ENCODE measurements at regions not wholly inside any gene's neighbourhood (a gene's known extent, or its start where the extent isn't known, plus 50 kb on each side); places are given as distances from the start of the nearest gene placed in this dataset.
A peak's percentile ranks its signal among the peaks of the same experiment; 100 is the strongest.

DNA sequence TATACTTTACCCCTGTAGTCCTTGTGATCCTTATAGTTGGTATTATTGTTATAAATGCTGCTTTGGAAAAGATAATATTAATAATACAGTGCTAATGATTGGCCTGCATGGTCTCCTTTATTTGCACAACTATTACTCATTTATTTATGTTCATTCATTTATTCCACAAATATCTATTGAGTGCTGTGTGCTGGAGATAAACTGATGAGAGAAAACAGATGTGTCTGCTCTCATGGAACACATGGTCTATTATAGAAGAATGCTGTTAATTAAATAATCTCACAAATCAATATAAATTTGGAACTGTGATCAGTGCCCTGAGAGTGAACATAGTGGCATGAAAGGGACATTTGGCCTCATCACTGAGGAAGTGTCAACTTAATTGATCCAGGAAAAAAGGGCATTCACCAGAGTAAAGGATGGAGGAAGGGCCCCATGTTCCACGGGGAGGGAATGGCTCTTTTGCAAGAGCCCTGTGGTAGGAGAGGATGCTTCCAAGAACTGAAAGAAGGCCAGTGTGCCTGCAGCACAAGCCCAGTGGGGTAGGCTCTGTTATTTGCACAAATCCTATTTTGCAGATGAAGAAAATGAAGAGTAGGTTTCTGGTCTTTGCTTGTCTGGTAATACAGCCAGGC is 91.5 kb upstream of the STK39 start:
- 93% methylated on average over 1 of the region's 1 CpG for WGBS

DNA sequence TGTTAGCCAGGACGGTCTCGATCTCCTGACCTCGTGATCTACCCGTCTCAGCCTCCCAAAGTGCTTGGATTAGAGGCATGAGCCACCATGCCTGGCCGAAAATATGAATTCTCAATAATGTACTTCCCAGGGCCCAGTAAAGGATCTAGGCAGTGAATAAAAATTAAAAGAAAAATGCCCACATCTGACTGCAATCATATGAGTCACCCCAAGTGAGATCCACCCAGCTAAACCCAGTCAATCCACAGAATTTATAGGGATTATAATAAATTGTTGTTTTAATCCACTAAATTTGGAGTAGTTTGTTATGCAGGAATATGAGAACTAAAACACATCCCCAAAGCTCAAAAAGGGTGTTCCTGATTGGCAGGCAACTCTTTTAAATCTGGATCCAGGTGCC is 93.5 kb upstream of the STK39 start:
- no peak overlapping the region for H2AK5ac ChIP-seq (ENCODE audit: low read length, severe bottlenecking)
- 97% methylated on average over 3 of the region's 5 CpGs for WGBS
- no peaks in the 10 kb centered on the region for H3K4me1 ChIP-seq (ENCODE audit: control insufficient read depth, insufficient read depth, low read depth, low read length)
- no peak overlapping the region for H2BK15ac ChIP-seq (ENCODE audit: low read depth, poor library complexity, severe bottlenecking)
- H3K4me3 ChIP-seq (ENCODE audit: insufficient read depth in 1 of 2, low read depth in 1 of 2, low read length in 2 of 2) = no peak overlapping the region
- H3K18ac ChIP-seq (ENCODE audit: low read depth in 1 of 2, low read length in 2 of 2) = no peak overlapping the region
- H2BK5ac ChIP-seq (ENCODE audit: low read depth, low read length, poor library complexity, severe bottlenecking) = no peak overlapping the region
- no peaks in the 10 kb centered on the region for H3K9me3 ChIP-seq (ENCODE audit: control insufficient read depth, low read length)
- no peak for DNase-seq
- no peak overlapping the region for H2BK12ac ChIP-seq (ENCODE audit: low read length in 2 of 2)
- no peak overlapping the region for H3K4ac ChIP-seq (ENCODE audit: low read depth in 1 of 2, low read length in 2 of 2)
- no peak overlapping the region for H3K27ac ChIP-seq (ENCODE audit: low read length, poor library complexity, severe bottlenecking)
- H2BK120ac ChIP-seq (ENCODE audit: low read depth, low read length) = no peak overlapping the region
- H3K79me1 ChIP-seq (replicated peaks; ENCODE audit: low read length, poor library complexity, severe bottlenecking) = no peaks in the 10 kb centered on the region
- no peak overlapping the region for H4K8ac ChIP-seq (ENCODE audit: low read length)
- no peak overlapping the region for H4K91ac ChIP-seq (ENCODE audit: low read length)
- H3K4me2 ChIP-seq (ENCODE audit: low read length, poor library complexity, severe bottlenecking) = no peak overlapping the region
- no peaks in the 10 kb centered on the region for H3K36me3 ChIP-seq (ENCODE audit: control insufficient read depth in 1 of 2, insufficient read depth in 2 of 2, low read depth in 1 of 2, low read length in 2 of 2)
- no peak overlapping the region for H3K23ac ChIP-seq (ENCODE audit: low read length in 2 of 2)
- H2AFZ ChIP-seq (ENCODE audit: low read depth, low read length) = no peak overlapping the region
- H3K14ac ChIP-seq (ENCODE audit: low read length in 2 of 2) = no peak overlapping the region
- H3K9ac ChIP-seq (ENCODE audit: low read length) = no peak overlapping the region
- no peaks in the 10 kb centered on the region for H3K27me3 ChIP-seq (ENCODE audit: control insufficient read depth in 1 of 2, insufficient read depth in 1 of 2, low read length in 2 of 2)

More for the DNA sequence above, 91.5 kb upstream of the STK39 start:
- no peak overlapping the region for H3K4me2 ChIP-seq (ENCODE audit: low read length, poor library complexity, severe bottlenecking)
- H3K4me1 ChIP-seq (ENCODE audit: control insufficient read depth, insufficient read depth, low read depth, low read length) = no peaks in the 10 kb centered on the region
- DNase-seq = no peak
- H4K8ac ChIP-seq (ENCODE audit: low read length) = no peak overlapping the region
- no peak overlapping the region for H3K9ac ChIP-seq (ENCODE audit: low read length)
- no peak overlapping the region for H3K18ac ChIP-seq (ENCODE audit: low read depth in 1 of 2, low read length in 2 of 2)
- no peaks in the 10 kb centered on the region for H3K9me3 ChIP-seq (ENCODE audit: control insufficient read depth, low read length)
- no peak overlapping the region for H2AK5ac ChIP-seq (ENCODE audit: low read length, severe bottlenecking)
- no peak overlapping the region for H3K4ac ChIP-seq (ENCODE audit: low read depth in 1 of 2, low read length in 2 of 2)
- H3K23ac ChIP-seq (ENCODE audit: low read length in 2 of 2) = no peak overlapping the region
- H2AFZ ChIP-seq (ENCODE audit: low read depth, low read length) = no peak overlapping the region
- H2BK120ac ChIP-seq (ENCODE audit: low read depth, low read length) = no peak overlapping the region
- no peak overlapping the region for H4K91ac ChIP-seq (ENCODE audit: low read length)
- H2BK12ac ChIP-seq (ENCODE audit: low read length in 2 of 2) = no peak overlapping the region
- H3K79me1 ChIP-seq (replicated peaks; ENCODE audit: low read length, poor library complexity, severe bottlenecking) = no peaks in the 10 kb centered on the region
- H3K27ac ChIP-seq (ENCODE audit: low read length, poor library complexity, severe bottlenecking) = no peak overlapping the region
- H3K4me3 ChIP-seq (ENCODE audit: insufficient read depth in 1 of 2, low read depth in 1 of 2, low read length in 2 of 2) = no peak overlapping the region
- no peak overlapping the region for H2BK15ac ChIP-seq (ENCODE audit: low read depth, poor library complexity, severe bottlenecking)
- no peaks in the 10 kb centered on the region for H3K36me3 ChIP-seq (ENCODE audit: control insufficient read depth in 1 of 2, insufficient read depth in 2 of 2, low read depth in 1 of 2, low read length in 2 of 2)
- no peak overlapping the region for H3K14ac ChIP-seq (ENCODE audit: low read length in 2 of 2)
- no peaks in the 10 kb centered on the region for H3K27me3 ChIP-seq (ENCODE audit: control insufficient read depth in 1 of 2, insufficient read depth in 1 of 2, low read length in 2 of 2)
- no peak overlapping the region for H2BK5ac ChIP-seq (ENCODE audit: low read depth, low read length, poor library complexity, severe bottlenecking)

DNA sequence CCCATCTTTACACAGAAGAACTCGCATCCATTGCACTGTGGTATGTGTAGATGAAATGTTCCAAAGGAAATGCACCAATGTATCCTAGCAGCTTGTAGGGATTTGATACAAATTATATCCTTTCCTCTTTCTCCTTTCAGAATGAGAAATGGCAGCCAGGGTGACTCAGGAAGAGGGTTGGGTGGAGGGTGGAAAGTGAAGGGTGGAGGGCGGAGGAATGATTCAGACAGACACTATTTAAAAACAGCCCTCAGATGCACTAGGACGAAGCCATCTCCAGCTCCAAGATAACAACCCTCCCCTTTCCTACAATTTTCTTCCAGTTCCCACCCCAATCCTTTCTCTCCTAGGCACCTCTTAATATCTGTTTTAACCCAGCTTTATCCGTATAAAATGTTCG is 96.2 kb upstream of the STK39 start:
- H3K9ac ChIP-seq (ENCODE audit: low read length) = no peak overlapping the region
- H2BK15ac ChIP-seq (ENCODE audit: low read depth, poor library complexity, severe bottlenecking) = no peak overlapping the region
- H3K23ac ChIP-seq (ENCODE audit: low read length in 2 of 2) = no peak overlapping the region
- H3K27me3 ChIP-seq (ENCODE audit: control insufficient read depth in 1 of 2, insufficient read depth in 1 of 2, low read length in 2 of 2) = no peaks in the 10 kb centered on the region
- H3K36me3 ChIP-seq (ENCODE audit: control insufficient read depth in 1 of 2, insufficient read depth in 2 of 2, low read depth in 1 of 2, low read length in 2 of 2) = no peaks in the 10 kb centered on the region
- DNase-seq = peak; percentile 14
- H4K91ac ChIP-seq (ENCODE audit: low read length) = no peak overlapping the region
- H2AFZ ChIP-seq (ENCODE audit: low read depth, low read length) = no peak overlapping the region
- H3K14ac ChIP-seq (ENCODE audit: low read length in 2 of 2) = no peak overlapping the region
- H4K8ac ChIP-seq (ENCODE audit: low read length) = no peak overlapping the region
- no peak overlapping the region for H3K4ac ChIP-seq (ENCODE audit: low read depth in 1 of 2, low read length in 2 of 2)
- no peak overlapping the region for H3K4me3 ChIP-seq (ENCODE audit: insufficient read depth in 1 of 2, low read depth in 1 of 2, low read length in 2 of 2)
- H3K18ac ChIP-seq (ENCODE audit: low read depth in 1 of 2, low read length in 2 of 2) = no peak overlapping the region
- no peak overlapping the region for H3K27ac ChIP-seq (ENCODE audit: low read length, poor library complexity, severe bottlenecking)
- 73% methylated on average over 3 of the region's 5 CpGs for WGBS
- H3K4me1 ChIP-seq (ENCODE audit: control insufficient read depth, insufficient read depth, low read depth, low read length) = no peaks in the 10 kb centered on the region
- H3K4me2 ChIP-seq (ENCODE audit: low read length, poor library complexity, severe bottlenecking) = no peak overlapping the region
- H2BK12ac ChIP-seq (ENCODE audit: low read length in 2 of 2) = no peak overlapping the region
- no peak overlapping the region for H2BK5ac ChIP-seq (ENCODE audit: low read depth, low read length, poor library complexity, severe bottlenecking)
- H3K9me3 ChIP-seq (ENCODE audit: control insufficient read depth, low read length) = no peaks in the 10 kb centered on the region
- H3K79me1 ChIP-seq (replicated peaks; ENCODE audit: low read length, poor library complexity, severe bottlenecking) = no peaks in the 10 kb centered on the region
- H2BK120ac ChIP-seq (ENCODE audit: low read depth, low read length) = no peak overlapping the region
- no peak overlapping the region for H2AK5ac ChIP-seq (ENCODE audit: low read length, severe bottlenecking)

DNA sequence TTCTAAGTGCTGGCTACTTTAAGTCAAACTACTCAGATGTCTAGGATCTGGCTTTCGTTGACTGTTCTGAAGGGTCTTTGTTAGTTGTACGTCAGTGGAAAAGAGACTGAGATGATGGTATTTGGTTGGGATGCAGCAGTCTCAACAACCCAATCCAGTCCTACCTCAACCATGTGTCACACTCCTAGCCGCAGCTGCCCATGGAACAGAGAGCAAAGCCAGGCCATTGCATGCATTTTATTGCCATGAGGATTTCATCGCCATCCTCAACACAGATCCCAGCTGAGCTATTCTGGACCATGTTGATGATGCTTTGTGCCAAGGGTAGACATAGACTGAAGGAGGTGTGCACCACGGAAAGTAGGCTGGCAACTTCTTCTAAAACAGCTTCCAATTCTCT is 97.3 kb upstream of the STK39 start:
- Histone ChIP-seq H2AK5ac (ENCODE audit: low read length, severe bottlenecking) (no peak overlapping the region), H3K18ac (ENCODE audit: low read depth in 1 of 2, low read length in 2 of 2) (no peak overlapping the region), H3K4me1 (ENCODE audit: control insufficient read depth, insufficient read depth, low read depth, low read length) (no peaks in the 10 kb centered on the region), H3K4me3 (ENCODE audit: insufficient read depth in 1 of 2, low read depth in 1 of 2, low read length in 2 of 2) (no peak overlapping the region), H3K79me1 (replicated peaks; ENCODE audit: low read length, poor library complexity, severe bottlenecking) (no peaks in the 10 kb centered on the region), H3K14ac (ENCODE audit: low read length in 2 of 2) (no peak overlapping the region), H2BK5ac (ENCODE audit: low read depth, low read length, poor library complexity, severe bottlenecking) (no peak overlapping the region), H2BK15ac (ENCODE audit: low read depth, poor library complexity, severe bottlenecking) (no peak overlapping the region), H3K4me2 (ENCODE audit: low read length, poor library complexity, severe bottlenecking) (no peak overlapping the region), H3K9me3 (ENCODE audit: control insufficient read depth, low read length) (no peaks in the 10 kb centered on the region), H3K27ac (ENCODE audit: low read length, poor library complexity, severe bottlenecking) (no peak overlapping the region), H2BK12ac (ENCODE audit: low read length in 2 of 2) (no peak overlapping the region), H3K36me3 (ENCODE audit: control insufficient read depth in 1 of 2, insufficient read depth in 2 of 2, low read depth in 1 of 2, low read length in 2 of 2) (no peaks in the 10 kb centered on the region), H3K9ac (ENCODE audit: low read length) (no peak overlapping the region), H3K27me3 (ENCODE audit: control insufficient read depth in 1 of 2, insufficient read depth in 1 of 2, low read length in 2 of 2) (no peaks in the 10 kb centered on the region), H2BK120ac (ENCODE audit: low read depth, low read length) (no peak overlapping the region), H4K91ac (ENCODE audit: low read length) (no peak overlapping the region), H2AFZ (ENCODE audit: low read depth, low read length) (no peak overlapping the region), H4K8ac (ENCODE audit: low read length) (no peak overlapping the region), H3K23ac (ENCODE audit: low read length in 2 of 2) (peak overlapping the region in 1 of 2 experiments; percentile 32), H3K4ac (ENCODE audit: low read depth in 1 of 2, low read length in 2 of 2) (no peak overlapping the region)
- no peak for DNase-seq
- 85% methylated on average over 2 of the region's 5 CpGs for WGBS
